ENCODE measurements at regions not wholly inside any gene's neighbourhood (a gene's known extent, or its start where the extent isn't known, plus 50 kb on each side); places are given as distances from the start of the nearest gene placed in this dataset.

DNA sequence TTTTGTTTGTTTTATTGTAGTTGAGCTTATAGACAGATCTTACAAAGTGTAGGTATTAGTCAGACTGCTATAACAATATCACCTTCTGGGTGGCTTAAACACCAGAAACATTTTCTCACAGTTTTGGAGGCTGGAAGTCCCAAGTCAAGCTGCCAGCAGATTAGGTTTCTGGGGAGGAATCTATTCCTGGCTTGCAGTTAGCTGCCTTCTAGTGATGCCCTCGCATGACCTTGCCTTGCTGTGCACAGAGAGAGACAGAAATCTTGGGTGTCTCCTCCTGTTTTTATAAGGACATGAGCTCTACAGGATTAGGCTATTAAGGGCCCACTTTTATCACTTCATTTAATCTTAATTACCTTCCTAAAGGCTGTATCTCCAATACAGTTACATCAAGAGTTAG lies 1635.2 kb downstream of the FAM181B start:
- TF ChIP-seq, protein P1, sequence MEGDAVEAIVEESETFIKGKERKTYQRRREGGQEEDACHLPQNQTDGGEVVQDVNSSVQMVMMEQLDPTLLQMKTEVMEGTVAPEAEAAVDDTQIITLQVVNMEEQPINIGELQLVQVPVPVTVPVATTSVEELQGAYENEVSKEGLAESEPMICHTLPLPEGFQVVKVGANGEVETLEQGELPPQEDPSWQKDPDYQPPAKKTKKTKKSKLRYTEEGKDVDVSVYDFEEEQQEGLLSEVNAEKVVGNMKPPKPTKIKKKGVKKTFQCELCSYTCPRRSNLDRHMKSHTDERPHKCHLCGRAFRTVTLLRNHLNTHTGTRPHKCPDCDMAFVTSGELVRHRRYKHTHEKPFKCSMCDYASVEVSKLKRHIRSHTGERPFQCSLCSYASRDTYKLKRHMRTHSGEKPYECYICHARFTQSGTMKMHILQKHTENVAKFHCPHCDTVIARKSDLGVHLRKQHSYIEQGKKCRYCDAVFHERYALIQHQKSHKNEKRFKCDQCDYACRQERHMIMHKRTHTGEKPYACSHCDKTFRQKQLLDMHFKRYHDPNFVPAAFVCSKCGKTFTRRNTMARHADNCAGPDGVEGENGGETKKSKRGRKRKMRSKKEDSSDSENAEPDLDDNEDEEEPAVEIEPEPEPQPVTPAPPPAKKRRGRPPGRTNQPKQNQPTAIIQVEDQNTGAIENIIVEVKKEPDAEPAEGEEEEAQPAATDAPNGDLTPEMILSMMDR (IDR thresholded peaks at IDR 0.05; ENCODE audit: insufficient read depth, low read length) = no peak
- TF ChIP-seq, protein P2, sequence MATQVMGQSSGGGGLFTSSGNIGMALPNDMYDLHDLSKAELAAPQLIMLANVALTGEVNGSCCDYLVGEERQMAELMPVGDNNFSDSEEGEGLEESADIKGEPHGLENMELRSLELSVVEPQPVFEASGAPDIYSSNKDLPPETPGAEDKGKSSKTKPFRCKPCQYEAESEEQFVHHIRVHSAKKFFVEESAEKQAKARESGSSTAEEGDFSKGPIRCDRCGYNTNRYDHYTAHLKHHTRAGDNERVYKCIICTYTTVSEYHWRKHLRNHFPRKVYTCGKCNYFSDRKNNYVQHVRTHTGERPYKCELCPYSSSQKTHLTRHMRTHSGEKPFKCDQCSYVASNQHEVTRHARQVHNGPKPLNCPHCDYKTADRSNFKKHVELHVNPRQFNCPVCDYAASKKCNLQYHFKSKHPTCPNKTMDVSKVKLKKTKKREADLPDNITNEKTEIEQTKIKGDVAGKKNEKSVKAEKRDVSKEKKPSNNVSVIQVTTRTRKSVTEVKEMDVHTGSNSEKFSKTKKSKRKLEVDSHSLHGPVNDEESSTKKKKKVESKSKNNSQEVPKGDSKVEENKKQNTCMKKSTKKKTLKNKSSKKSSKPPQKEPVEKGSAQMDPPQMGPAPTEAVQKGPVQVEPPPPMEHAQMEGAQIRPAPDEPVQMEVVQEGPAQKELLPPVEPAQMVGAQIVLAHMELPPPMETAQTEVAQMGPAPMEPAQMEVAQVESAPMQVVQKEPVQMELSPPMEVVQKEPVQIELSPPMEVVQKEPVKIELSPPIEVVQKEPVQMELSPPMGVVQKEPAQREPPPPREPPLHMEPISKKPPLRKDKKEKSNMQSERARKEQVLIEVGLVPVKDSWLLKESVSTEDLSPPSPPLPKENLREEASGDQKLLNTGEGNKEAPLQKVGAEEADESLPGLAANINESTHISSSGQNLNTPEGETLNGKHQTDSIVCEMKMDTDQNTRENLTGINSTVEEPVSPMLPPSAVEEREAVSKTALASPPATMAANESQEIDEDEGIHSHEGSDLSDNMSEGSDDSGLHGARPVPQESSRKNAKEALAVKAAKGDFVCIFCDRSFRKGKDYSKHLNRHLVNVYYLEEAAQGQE (IDR thresholded peaks at IDR 0.05; ENCODE audit: insufficient replicate concordance, low read depth) = no peak
- no peak for TF ChIP-seq POLR2AphosphoS5 (IDR thresholded peaks at IDR 0.05; ENCODE audit: low read depth)
- TF ChIP-seq GABPA (IDR thresholded peaks at IDR 0.05; ENCODE audit: low read depth) = no peak
- TF ChIP-seq SPI1 (IDR thresholded peaks at IDR 0.05; ENCODE audit: borderline replicate concordance, low read depth) = no peak

Data from HL-60 (cell line).